Thoracic aorta (tissue), 2 donors: ENCODE measurements at regions not wholly inside any gene's neighbourhood (a gene's known extent, or its start where the extent isn't known, plus 50 kb on each side); places are given as distances from the start of the nearest gene placed in this dataset.
"Not testable (repeated sequence)": the region's sequence is repeated elsewhere in the genome, so short reads cannot be mapped to it uniquely, and the experiment has no call there.

Experiments used
- ATAC-seq: fragments of 150-250 bp; one replicate; pipeline ENCODE4 v1.8.0; 2017; ENCODE audit warnings: low read depth; ENCODE audit not compliant: insufficient number of reproducible peaks, low FRiP score
- DNase-seq: peaks from one replicate; pipeline ENCODE4 v3.0.0-alpha.2; 2020; ENCODE audit warnings: low spot score
- H3K27ac ChIP-seq, 2 donors: fragments of 200-600 bp; sonication (generic); 1 replicate in 1 of 2; 2 replicates in 1 of 2; pipeline ENCODE4 v1.5.1; 2016; ENCODE audit warnings: mild to moderate bottlenecking in 2 of 2, moderate library complexity in 2 of 2
- H3K27me3 ChIP-seq: fragments of 200-600 bp; sonication (generic); replicated peaks from 2 replicates; pipeline ENCODE4 v1.6.0; 2016; ENCODE audit warnings: mild to moderate bottlenecking; ENCODE audit not compliant: insufficient read depth
- H3K36me3 ChIP-seq: fragments of 200-600 bp; sonication (generic); one replicate; pipeline ENCODE4 v1.5.1; 2016
- H3K4me1 ChIP-seq, 2 donors: fragments of 200-600 bp; sonication (generic); 1 replicate in 1 of 2; 2 replicates in 1 of 2; pipeline versions ENCODE4 v1.5.1 to v1.6.0; 2016; ENCODE audit warnings: low read depth in 2 of 2, mild to moderate bottlenecking in 1 of 2; ENCODE audit not compliant: control insufficient read depth in 1 of 2
- H3K4me3 ChIP-seq: fragments of 200-600 bp; sonication (generic); 2 replicates; pipeline ENCODE4 v1.5.1; 2016; ENCODE audit warnings: mild to moderate bottlenecking
- H3K9me3 ChIP-seq: fragments of 200-600 bp; sonication (generic); 2 replicates; pipeline ENCODE4 v1.5.1; 2016
- TF ChIP-seq, protein P1 (sequence below): fragments of 200-600 bp; sonication (generic); IDR thresholded peaks from one replicate; pipeline ENCODE4 v1.5.1; 2019; ENCODE audit warnings: antibody characterized with exemption

DNA sequence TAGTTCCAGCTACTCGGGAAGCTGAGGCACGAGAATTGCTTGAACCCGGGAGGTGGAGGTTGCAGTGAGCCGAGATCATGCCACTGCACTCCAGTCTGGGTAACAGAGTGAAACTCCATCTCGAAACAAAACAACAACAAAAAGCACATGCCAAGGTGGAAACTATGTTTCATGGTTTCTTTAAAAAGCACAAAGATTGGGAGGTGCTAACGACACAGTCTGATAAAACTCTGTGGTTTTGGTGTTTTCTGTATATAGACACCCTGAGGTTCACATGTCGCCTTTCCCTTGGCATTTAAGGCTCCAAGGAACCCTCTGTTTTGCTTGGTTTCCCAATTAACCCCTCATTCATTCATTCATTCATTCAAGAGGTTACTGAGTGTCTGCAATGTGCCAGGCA lies 253.4 kb upstream of the SULF2 start:
- H3K36me3 ChIP-seq: no peaks in the 10 kb centered on the region
- H3K27me3 ChIP-seq: no peaks in the 10 kb centered on the region
- no peaks in the 10 kb centered on the region for H3K4me1 ChIP-seq
- no peaks in the 10 kb centered on the region for H3K9me3 ChIP-seq
- no peak overlapping the region for H3K27ac ChIP-seq
- DNase-seq (no peak), ATAC-seq (no peak)
- H3K4me3 ChIP-seq: no peak overlapping the region
- TF ChIP-seq, protein P1, sequence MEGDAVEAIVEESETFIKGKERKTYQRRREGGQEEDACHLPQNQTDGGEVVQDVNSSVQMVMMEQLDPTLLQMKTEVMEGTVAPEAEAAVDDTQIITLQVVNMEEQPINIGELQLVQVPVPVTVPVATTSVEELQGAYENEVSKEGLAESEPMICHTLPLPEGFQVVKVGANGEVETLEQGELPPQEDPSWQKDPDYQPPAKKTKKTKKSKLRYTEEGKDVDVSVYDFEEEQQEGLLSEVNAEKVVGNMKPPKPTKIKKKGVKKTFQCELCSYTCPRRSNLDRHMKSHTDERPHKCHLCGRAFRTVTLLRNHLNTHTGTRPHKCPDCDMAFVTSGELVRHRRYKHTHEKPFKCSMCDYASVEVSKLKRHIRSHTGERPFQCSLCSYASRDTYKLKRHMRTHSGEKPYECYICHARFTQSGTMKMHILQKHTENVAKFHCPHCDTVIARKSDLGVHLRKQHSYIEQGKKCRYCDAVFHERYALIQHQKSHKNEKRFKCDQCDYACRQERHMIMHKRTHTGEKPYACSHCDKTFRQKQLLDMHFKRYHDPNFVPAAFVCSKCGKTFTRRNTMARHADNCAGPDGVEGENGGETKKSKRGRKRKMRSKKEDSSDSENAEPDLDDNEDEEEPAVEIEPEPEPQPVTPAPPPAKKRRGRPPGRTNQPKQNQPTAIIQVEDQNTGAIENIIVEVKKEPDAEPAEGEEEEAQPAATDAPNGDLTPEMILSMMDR: no peak

DNA sequence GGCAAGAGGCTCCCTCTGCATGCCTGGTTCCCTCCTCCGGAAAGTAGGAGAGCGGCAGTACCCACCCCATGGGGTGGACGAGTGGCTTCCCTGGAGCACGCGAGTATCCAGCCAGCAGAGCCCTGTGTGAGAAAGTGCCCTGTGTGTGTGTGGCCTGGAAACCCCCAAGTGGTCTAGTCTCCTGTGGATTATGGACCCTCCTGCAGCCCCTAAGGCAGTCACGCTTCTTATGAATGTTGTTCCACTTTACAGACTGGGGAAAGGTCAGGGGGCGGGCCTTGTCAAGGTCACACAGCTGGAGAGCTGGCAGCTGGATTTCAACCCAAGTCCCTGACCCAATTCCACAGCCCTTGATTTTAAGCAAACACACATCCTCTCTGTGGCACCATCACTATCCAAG lies 252.5 kb upstream of the SULF2 start:
- H3K27me3 ChIP-seq, H3K9me3 ChIP-seq, H3K27ac ChIP-seq, ATAC-seq, H3K4me3 ChIP-seq, DNase-seq, H3K36me3 ChIP-seq, H3K4me1 ChIP-seq: not testable (repeated sequence)

DNA sequence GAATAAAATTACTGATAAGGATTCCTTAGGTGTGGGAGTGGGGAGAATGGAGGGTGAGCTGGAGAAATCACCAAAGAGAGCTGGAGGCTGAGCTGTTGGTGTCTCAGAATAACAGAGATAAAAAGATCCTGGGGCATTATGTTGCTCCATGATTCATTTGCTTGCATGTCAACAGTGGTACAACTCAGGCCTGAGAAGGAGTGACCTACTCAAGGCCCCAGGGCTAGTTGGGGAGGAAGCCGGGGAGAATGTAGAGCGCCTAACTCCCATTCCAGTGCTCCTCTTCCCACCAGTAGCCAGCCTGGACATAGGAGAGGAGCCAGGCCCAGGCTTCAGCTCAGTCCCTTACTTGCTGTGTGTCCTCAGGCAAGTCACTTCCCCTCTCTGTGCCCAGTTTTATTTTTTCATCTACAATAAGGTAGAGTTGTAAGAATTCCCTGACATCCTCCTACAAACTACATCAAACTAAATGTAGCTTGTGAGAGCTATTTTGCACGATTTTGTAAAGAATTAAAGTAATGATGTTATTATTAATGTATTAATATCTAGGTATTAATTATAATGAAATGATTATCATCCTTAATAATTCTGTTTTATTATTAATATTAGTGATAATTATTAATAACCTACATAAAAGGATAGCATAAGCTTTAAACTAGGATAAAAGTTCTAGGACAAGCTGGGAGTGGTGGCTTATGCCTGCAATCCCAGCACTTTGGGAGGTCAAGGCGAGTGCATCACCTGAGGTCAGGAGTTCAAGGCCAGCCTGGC lies 250.9 kb upstream of the SULF2 start:
- Histone ChIP-seq H3K9me3 (no peaks in the 10 kb centered on the region), H3K4me3 (no peak overlapping the region), H3K27me3 (no peaks in the 10 kb centered on the region), H3K4me1 (no peaks in the 10 kb centered on the region), H3K36me3 (no peaks in the 10 kb centered on the region), H3K27ac (no peak overlapping the region)
- no peak for DNase-seq
- TF ChIP-seq, protein P1: no peak
- no peak for ATAC-seq

DNA sequence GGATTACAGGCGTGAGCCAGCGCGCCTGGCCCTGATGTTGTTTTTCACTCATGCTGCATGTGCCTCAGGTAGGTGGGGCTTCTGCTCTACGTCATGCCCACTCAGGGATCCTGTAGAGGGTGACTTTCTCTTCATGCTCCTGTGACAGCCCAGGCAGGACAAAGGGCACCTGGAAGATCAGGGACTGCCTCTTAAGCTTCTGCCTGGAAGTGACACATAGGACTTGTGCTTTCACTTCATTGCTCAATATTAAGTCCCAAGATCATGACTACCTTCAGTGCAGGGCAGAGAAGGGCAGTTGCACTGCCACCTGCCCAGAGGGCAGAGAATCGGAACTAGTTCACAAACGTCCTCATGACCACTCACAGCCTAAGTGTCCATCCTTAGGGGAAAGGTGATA lies 249.5 kb upstream of the SULF2 start:
- no peak overlapping the region for H3K27ac ChIP-seq
- H3K27me3 ChIP-seq: no peaks in the 10 kb centered on the region
- no peak for ATAC-seq
- DNase-seq: no peak
- no peak overlapping the region for H3K4me3 ChIP-seq
- TF ChIP-seq, protein P1: no peak
- no peaks in the 10 kb centered on the region for H3K4me1 ChIP-seq
- no peaks in the 10 kb centered on the region for H3K36me3 ChIP-seq
- H3K9me3 ChIP-seq: no peaks in the 10 kb centered on the region

DNA sequence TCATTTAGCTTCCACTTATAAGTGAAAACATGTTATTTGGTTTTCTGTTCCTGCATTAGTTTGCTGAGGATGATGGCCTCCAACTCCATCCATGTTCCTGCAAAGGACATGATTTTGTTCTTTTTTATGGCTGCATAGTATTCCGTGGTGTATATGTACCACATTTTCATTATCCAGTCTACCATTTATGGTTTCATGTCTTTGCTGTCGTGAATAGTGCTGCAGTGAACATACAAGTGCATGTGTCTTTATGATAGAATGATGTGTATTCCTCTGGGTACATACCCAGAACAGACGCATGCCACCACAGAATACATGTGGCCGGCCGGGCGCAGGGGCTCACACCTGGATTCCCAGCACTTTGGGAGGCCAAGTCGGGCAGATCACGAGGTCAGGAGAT lies 247.7 kb upstream of the SULF2 start:
- not testable (repeated sequence) for H3K27me3 ChIP-seq, DNase-seq, H3K4me3 ChIP-seq, H3K27ac ChIP-seq, H3K9me3 ChIP-seq, ATAC-seq, H3K4me1 ChIP-seq, H3K36me3 ChIP-seq

DNA sequence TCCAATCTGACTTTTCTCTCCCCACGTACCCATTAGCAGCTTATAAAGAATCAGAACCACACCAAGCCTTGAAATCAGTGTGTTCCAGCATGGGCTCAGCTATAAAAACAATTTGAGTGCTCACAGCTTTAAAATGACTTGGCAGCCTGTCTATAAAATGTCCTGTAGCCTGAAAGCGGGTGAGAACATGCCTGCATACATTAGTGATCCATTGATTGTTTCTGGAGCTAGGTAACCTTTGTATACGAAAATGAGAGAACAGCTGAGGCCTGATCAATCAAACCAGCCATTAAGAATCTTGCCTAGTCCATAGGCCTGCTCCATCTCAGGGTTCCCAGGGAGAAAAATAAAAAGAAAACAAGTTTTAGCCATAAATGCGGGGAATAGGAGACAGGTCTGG lies 245.8 kb upstream of the SULF2 start:
- Histone ChIP-seq H3K27ac (no peak overlapping the region), H3K27me3 (no peaks in the 10 kb centered on the region), H3K4me1 (no peaks in the 10 kb centered on the region), H3K9me3 (no peaks in the 10 kb centered on the region), H3K4me3 (no peak overlapping the region), H3K36me3 (no peaks in the 10 kb centered on the region)
- DNase-seq (no peak), ATAC-seq (no peak)
- TF ChIP-seq, protein P1: no peak
